Stimulated activated naive B cell treated with anti-CD40 and anti-IgM and Interleukin-4, amounts not matched to agents 10 μg/mL and 1 μg/mL and 100 μg/mL, for 72 hours (primary cell): ENCODE measurements at regions not wholly inside any gene's neighbourhood (a gene's known extent, or its start where the extent isn't known, plus 50 kb on each side); places are given as distances from the start of the nearest gene placed in this dataset.

ENCODE experiments used
- ATAC-seq, 2 donors: fragments of 150-1000 bp; cut with Tn5 transposase; replicated peaks; 2 replicates each; pipeline ENCODE4 v1.10.0; 2021; ENCODE audit warnings: moderate library complexity in 1 of 2
- DNase-seq: peaks from one replicate; pipeline ENCODE4 v3.0.0; 2021
- H3K27ac Mint-ChIP-seq: one replicate; pipeline ENCODE4 v1.8.0; 2022; ENCODE audit warnings: mild to moderate bottlenecking, mixed read lengths
- H3K27me3 Mint-ChIP-seq, 2 donors: one replicate each; pipeline ENCODE4 v1.8.0; 2022; ENCODE audit warnings: mixed read lengths in 2 of 2
- H3K36me3 Mint-ChIP-seq, 2 donors: one replicate each; pipeline ENCODE4 v1.8.0; 2022; ENCODE audit warnings: mixed read lengths in 2 of 2, mild to moderate bottlenecking in 1 of 2
- H3K4me1 Mint-ChIP-seq, 2 donors: one replicate each; pipeline ENCODE4 v1.8.0; 2022; ENCODE audit warnings: mixed read lengths in 2 of 2, mild to moderate bottlenecking in 1 of 2
- H3K4me3 Mint-ChIP-seq, 2 donors: one replicate each; pipeline ENCODE4 v1.8.0; 2022; ENCODE audit warnings: mild to moderate bottlenecking in 2 of 2, mixed read lengths in 2 of 2, moderate library complexity in 1 of 2
- H3K9me3 Mint-ChIP-seq, 2 donors: one replicate each; pipeline ENCODE4 v1.8.0; 2022; ENCODE audit warnings: mixed read lengths in 2 of 2, mild to moderate bottlenecking in 1 of 2

GRCh38 chr9:126276056-126276728 lies 50.4 kb upstream of the MVB12B start:
- Mint-ChIP-seq H3K36me3 (peaks cover 0 to 3% of the 10 kb centered on the region in 2 donors), H3K27ac (no peak overlapping the region), H3K4me1 (no peaks in the 10 kb centered on the region), H3K4me3 (no peak overlapping the region), H3K9me3 (peaks cover 4 to 5% of the 10 kb centered on the region in 2 donors), H3K27me3 (peaks cover 33 to 44% of the 10 kb centered on the region in 2 donors)
- ATAC-seq: no peak
- no peak for DNase-seq
